K562 (cell line): ENCODE measurements at regions not wholly inside any gene's neighbourhood (a gene's known extent, or its start where the extent isn't known, plus 50 kb on each side); places are given as distances from the start of the nearest gene placed in this dataset.

Source experiments
- CBFA2T3 ChIP-seq: fragments of 450-650 bp; IDR thresholded peaks from 2 replicates; pipeline ENCODE4 v1.6.1; 2017
- FOXK1 ChIP-seq: sonication (generic); formaldehyde crosslinking; IDR thresholded peaks from 2 replicates; pipeline ENCODE4 v1.8.0; 2022; ENCODE audit warnings: missing genetic modification reagents, mild to moderate bottlenecking, borderline replicate concordance
- GATAD2A ChIP-seq: fragments of 450-650 bp; IDR thresholded peaks from 2 replicates; pipeline ENCODE4 v1.6.1; 2017
- GTF2A2 ChIP-seq: IDR thresholded peaks from 2 replicates; pipeline ENCODE4 v1.6.1; 2016; ENCODE audit warnings: mild to moderate bottlenecking, missing genetic modification characterization, missing compliant biosample characterization
- KDM2B ChIP-seq: fragments of 250-450 bp; sonication (Bioruptor Pico); IDR thresholded peaks from 2 replicates; pipeline ENCODE4 v1.8.0; 2021; ENCODE audit warnings: mild to moderate bottlenecking, moderate library complexity
- MAFK ChIP-seq: IDR thresholded peaks from 2 replicates; pipeline ENCODE4 v1.6.1; 2011; ENCODE audit warnings: low read length, improper control_type of control experiment
- SMARCA4 ChIP-seq: fragments of 450-650 bp; IDR thresholded peaks from 2 replicates; pipeline ENCODE4 v1.6.1; 2016
- SMARCC2 ChIP-seq: fragments of 450-650 bp; IDR thresholded peaks from 2 replicates; pipeline ENCODE4 v1.6.1; 2017; ENCODE audit warnings: antibody characterized with exemption, moderate library complexity, mild to moderate bottlenecking, low read depth
- THAP12 ChIP-seq: fragments of 250-450 bp; sonication (Bioruptor Pico); IDR thresholded peaks from 2 replicates; pipeline ENCODE4 v1.9.0; 2021; ENCODE audit warnings: mild to moderate bottlenecking, inconsistent platforms
- ZNF740 ChIP-seq, 3 experiments: fragments of 200-800 bp in 1 of 3; sonication (Bioruptor generic) in 1 of 3; sonication (generic) in 1 of 3; formaldehyde crosslinking in 1 of 3; IDR thresholded peaks; 2 replicates each; pipeline versions ENCODE4 v1.6.1 to v1.8.0; 2016 to 2022; ENCODE audit warnings: mild to moderate bottlenecking in 2 of 3, missing compliant biosample characterization in 2 of 3, missing genetic modification characterization in 2 of 3, missing genetic modification reagents in 1 of 3
- ZNF778 ChIP-seq: fragments of 450-650 bp; formaldehyde crosslinking; IDR thresholded peaks from 2 replicates; pipeline ENCODE4 v1.4.0; 2020; ENCODE audit warnings: mild to moderate bottlenecking, moderate library complexity
- TF ChIP-seq, protein P1 (sequence below), 2 experiments: fragments of 450-650 bp in 1 of 2; sonication (generic) in 1 of 2; formaldehyde crosslinking in 1 of 2; IDR thresholded peaks; 2 replicates each; pipeline versions ENCODE4 v1.7.1 to v1.9.0; 2016 to 2022; ENCODE audit warnings: inconsistent platforms in 1 of 2, mild to moderate bottlenecking in 1 of 2, missing genetic modification reagents in 1 of 2
- TF ChIP-seq, protein P2 (sequence below): fragments of 250-450 bp; sonication (Bioruptor Pico); IDR thresholded peaks from 2 replicates; pipeline ENCODE4 v1.5.1; 2021; ENCODE audit warnings: mild to moderate bottlenecking

DNA sequence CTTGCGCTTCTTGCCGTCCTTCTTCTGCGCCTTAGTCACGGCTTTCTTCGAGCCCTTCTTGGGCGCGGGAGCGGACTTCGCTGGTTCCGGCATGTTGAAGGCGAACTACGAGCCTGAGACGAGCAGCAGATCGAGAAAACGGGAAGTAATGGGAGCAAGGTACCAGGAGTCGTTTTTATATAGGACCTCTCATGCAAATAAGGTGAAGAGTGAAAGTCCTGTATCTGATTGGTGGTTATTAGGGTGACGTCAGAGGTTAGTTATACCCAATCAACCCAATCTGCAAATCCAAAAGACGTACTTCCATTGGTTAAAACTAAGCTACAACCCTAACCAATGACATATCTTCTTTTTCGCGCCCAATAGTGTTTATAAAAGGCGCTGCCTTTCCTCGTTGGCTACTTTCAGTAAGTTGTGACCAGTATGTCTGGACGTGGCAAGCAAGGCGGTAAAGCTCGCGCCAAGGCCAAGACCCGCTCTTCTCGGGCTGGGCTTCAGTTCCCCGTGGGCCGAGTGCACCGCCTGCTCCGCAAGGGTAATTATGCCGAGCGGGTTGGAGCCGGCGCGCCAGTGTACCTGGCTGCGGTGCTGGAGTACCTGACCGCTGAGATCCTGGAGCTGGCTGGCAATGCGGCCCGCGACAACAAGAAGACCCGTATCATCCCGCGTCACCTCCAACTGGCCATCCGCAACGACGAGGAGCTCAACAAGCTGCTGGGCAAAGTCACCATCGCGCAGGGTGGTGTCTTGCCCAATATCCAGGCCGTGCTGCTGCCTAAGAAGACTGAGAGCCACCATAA, 100.6 kb upstream of the PRSS16 start (continued):
- TF ChIP-seq, protein P1, sequence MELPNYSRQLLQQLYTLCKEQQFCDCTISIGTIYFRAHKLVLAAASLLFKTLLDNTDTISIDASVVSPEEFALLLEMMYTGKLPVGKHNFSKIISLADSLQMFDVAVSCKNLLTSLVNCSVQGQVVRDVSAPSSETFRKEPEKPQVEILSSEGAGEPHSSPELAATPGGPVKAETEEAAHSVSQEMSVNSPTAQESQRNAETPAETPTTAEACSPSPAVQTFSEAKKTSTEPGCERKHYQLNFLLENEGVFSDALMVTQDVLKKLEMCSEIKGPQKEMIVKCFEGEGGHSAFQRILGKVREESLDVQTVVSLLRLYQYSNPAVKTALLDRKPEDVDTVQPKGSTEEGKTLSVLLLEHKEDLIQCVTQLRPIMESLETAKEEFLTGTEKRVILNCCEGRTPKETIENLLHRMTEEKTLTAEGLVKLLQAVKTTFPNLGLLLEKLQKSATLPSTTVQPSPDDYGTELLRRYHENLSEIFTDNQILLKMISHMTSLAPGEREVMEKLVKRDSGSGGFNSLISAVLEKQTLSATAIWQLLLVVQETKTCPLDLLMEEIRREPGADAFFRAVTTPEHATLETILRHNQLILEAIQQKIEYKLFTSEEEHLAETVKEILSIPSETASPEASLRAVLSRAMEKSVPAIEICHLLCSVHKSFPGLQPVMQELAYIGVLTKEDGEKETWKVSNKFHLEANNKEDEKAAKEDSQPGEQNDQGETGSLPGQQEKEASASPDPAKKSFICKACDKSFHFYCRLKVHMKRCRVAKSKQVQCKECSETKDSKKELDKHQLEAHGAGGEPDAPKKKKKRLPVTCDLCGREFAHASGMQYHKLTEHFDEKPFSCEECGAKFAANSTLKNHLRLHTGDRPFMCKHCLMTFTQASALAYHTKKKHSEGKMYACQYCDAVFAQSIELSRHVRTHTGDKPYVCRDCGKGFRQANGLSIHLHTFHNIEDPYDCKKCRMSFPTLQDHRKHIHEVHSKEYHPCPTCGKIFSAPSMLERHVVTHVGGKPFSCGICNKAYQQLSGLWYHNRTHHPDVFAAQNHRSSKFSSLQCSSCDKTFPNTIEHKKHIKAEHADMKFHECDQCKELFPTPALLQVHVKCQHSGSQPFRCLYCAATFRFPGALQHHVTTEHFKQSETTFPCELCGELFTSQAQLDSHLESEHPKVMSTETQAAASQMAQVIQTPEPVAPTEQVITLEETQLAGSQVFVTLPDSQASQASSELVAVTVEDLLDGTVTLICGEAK (IDR thresholded peaks at IDR 0.05) = peak; percentile 66
- TF ChIP-seq, protein P1 (CRISPR knock-in tag; IDR thresholded peaks at IDR 0.05) = peak; percentile 80
- TF ChIP-seq GTF2A2 = peak; percentile 96
- TF ChIP-seq FOXK1 (CRISPR knock-in tag) = peak; percentile 99
- no peak for TF ChIP-seq CBFA2T3
- TF ChIP-seq SMARCA4 = no peak
- TF ChIP-seq, protein P2, sequence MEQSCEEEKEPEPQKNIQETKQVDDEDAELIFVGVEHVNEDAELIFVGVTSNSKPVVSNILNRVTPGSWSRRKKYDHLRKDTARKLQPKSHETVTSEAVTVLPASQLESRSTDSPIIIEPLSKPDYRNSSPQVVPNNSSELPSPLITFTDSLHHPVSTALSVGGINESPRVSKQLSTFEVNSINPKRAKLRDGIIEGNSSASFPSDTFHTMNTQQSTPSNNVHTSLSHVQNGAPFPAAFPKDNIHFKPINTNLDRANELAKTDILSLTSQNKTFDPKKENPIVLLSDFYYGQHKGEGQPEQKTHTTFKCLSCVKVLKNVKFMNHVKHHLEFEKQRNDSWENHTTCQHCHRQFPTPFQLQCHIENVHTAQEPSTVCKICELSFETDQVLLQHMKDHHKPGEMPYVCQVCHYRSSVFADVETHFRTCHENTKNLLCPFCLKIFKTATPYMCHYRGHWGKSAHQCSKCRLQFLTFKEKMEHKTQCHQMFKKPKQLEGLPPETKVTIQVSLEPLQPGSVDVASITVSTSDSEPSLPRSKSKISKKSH (CRISPR knock-in tag) = no peak
- TF ChIP-seq THAP12 = peak; percentile 98
- TF ChIP-seq KDM2B = peak; percentile 93
- TF ChIP-seq MAFK = 0 out of 2 replicates have a peak, but pooled peaks have one; percentile 3
- peak; percentile 41 for TF ChIP-seq GATAD2A
- no peak for TF ChIP-seq ZNF778 (CRISPR knock-in tag)
- TF ChIP-seq ZNF740 (CRISPR knock-in tag; IDR thresholded peaks at IDR 0.05) = peak; percentile 87
- no peak for TF ChIP-seq ZNF740 (tag; IDR thresholded peaks at IDR 0.05)
- no peak for TF ChIP-seq SMARCC2
